Epithelial cell of prostate (primary cell): ENCODE measurements at regions not wholly inside any gene's neighbourhood (a gene's known extent, or its start where the extent isn't known, plus 50 kb on each side); places are given as distances from the start of the nearest gene placed in this dataset.

Experiments
- DNase-seq: peaks from one replicate; pipeline ENCODE4 v3.0.0-alpha.2; 2011; ENCODE audit warnings: low read depth, low spot score
- H3K27ac ChIP-seq: fragments of 450-650 bp; 2 replicates; pipeline ENCODE4 v1.5.1; 2017; ENCODE audit warnings: mild to moderate bottlenecking

- no peak for DNase-seq
These were observed 215.1 kb downstream of the CBLN4 start for GRCh38 chr20:55790178-55790577.

DNA sequence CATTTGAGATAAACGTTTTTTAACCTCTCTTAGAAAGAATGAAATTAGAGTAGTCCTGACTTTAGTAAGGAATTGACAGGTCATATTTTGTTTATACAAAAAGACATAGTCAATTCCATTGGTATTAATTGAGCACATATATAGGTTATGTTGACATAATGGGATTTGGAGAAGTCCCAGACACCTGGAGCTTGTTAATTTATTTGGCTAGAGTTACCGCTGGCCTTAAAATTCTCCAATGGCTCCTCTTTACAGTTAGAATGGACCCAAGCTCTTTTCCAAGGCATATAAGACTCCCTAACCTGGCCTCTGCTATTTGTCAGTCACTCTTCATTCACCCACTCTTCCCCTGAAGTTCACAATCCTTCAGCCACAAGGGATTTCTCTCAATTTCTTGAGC is 221.3 kb downstream of the CBLN4 start:
- DNase-seq = no peak
- H3K27ac ChIP-seq = no peak overlapping the region

More at GRCh38 chr20:55790178-55790577, 215.1 kb downstream of the CBLN4 start:
- H3K27ac ChIP-seq = no peak overlapping the region

DNA sequence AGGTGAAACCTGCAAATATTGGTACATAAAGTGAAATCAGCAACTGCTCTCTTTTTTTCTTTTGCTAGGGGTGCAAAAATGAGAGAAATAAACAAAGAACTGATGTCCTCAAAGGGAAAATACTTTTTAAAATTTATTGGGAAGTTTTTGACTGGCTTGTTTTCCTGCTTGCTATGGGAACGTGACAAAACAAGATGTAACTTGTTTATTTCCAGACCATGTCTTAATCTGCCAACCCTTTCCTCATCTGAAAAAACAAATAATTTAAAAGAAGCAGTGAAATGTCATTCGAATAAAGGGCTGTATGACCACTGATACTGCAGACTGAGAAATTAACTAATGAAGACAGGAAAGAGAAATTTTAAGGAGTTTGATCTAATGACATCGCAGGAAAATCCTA is 221.9 kb downstream of the CBLN4 start:
- DNase-seq = no peak
- H3K27ac ChIP-seq = no peak overlapping the region

DNA sequence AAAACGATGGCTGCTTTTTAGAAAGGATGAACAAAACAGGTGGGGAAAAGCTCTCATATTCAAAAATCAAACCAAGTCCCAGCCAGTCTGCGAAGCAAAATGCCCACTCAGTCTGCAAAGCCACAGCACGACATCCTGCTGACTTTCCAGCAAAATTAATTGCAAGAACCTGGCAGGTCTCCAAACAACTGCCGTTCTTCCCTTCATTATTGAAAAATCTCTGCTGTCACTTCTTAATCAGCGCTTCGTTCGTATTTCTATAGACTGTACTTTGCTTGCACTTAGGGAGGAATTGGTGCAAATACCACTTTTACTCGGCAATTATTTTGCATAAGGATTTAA is 222.4 kb downstream of the CBLN4 start:
- no peak overlapping the region for H3K27ac ChIP-seq
- no peak for DNase-seq

DNA sequence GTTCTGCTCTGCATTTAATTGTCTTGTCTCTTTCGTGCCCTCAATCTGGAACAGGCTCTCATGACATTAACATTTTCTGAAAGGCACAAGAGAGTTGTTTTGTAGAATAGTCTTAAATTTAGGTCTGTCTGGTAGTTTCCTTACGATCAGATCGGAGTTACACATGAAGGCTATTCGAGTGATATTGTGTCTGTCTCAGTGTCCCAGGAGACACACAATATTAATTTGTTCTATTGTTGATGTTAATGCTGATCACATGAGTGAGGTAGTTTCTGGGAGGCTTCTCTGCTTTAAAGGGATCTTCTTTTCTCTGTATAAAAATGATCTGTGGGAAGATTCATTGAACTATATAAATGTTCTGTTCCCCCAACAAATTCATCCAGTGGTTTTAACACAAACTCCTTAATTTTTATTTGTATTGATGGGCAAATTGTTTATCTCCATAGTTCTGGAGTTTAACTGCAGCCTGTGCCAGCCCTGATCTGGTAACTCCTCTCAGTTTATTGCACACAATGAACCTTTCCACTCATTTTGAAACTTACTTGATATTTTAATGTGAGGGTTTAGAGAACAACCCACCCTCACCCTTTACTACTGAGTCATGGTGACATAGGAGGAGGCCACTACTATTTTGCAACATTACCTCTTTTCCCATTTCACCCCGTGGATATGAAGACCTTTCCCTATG is 223.0 kb downstream of the CBLN4 start:
- no peak for DNase-seq
- H3K27ac ChIP-seq = no peak overlapping the region

DNA sequence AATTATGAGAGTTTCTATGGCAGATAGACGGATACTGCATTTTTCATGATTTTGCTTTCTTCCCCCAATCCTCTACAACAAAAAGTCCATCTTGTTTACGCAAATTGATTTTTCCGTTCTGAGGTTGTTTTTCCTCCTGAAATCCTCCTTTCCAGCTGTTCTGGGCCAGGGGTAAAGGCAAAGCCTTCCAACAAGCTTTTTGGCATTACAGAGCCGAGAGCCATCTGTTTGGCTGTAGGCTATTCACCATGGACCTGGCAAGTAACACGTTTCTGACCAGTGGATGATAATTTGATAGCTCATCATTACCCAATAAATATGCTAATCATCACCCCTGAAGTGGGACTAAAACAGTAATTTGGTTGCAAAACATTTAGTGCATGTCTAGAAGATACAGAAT is 226.5 kb downstream of the CBLN4 start:
- DNase-seq = no peak
- no peak overlapping the region for H3K27ac ChIP-seq

DNA sequence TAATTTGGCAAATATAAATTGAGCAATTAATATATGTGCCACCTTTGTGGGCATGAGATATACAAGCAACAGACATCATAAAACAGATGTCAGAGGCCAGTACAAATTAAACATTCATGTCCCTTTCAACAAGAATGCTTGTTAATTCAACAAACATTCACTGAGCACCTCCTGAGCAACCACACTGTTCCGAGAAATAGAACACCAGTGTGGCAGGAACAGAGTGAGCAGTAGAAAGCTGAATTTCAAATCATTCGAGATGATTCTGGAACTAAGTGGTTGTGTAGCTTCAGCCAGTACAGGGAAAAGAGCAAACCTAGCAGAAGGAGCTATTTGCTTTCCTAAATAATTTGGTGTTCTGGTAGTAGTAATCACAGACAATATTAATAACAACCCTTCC is 227.7 kb downstream of the CBLN4 start:
- no peak overlapping the region for H3K27ac ChIP-seq
- no peak for DNase-seq

DNA sequence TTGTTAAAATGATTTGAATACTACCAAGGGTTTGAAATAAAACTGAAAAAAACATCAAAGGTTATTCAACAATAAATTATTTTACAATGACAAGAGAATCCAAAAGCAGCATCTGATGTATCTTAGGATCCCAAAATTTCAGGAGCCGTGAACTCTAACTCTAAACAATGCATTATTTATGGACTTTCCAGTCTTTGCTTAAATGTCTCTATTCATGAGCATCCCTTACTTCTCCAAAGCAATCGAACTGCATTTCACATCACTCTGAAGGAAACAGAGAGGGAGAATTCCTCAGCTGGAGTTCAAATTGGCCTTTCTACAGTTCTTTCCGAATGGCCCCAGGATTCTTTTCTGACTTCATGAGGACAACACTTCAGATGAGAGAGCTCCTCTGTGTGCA is 229.1 kb downstream of the CBLN4 start:
- DNase-seq = no peak

GRCh38 chr20:55774628-55775027 is 230.7 kb downstream of the CBLN4 start:
- DNase-seq = no peak
- no peak overlapping the region for H3K27ac ChIP-seq

More for the DNA sequence above, 229.1 kb downstream of the CBLN4 start:
- no peak overlapping the region for H3K27ac ChIP-seq

DNA sequence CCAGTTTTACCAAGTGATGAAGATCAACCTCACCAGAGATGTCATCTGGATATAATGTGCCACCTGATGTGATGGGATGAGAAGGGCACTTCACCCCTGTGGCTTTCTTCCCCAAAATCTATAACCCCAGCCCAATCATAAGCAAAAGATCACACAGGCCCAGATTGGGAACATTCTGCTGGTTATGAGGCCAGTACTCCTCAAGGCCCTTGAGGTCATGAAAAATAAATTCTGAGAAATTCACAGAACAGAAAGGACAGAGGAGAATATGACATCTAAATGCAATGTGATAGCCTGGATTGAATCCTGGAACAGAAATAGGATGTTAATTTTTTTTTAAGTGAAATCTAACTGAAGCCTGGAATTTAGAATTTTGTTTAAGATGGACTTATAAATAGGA is 243.5 kb downstream of the CBLN4 start:
- DNase-seq = no peak
- no peak overlapping the region for H3K27ac ChIP-seq

- no peak overlapping the region for H3K27ac ChIP-seq
- no peak for DNase-seq
These were observed 244.2 kb downstream of the CBLN4 start for GRCh38 chr20:55761100-55761499.

DNA sequence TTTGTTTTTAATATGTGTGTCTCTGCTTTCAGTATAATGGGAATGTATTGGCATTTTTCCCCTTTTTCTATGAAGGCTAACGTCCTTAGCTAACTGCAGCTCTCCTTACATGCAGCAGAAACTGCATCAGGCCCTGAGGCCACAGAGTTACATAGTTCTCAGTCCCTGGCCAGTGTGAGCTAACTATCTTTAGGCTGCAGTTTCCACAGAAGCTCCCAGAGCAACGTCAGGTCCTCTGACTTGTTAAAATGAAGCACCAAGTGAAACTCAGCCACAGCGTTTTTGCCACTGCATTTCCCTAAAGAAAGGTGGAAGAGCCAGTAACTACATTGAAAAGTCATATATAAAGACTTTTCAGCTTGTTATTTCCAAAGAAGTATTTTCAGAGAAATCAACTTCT is 244.7 kb downstream of the CBLN4 start:
- no peak for DNase-seq
- no peak overlapping the region for H3K27ac ChIP-seq

DNA sequence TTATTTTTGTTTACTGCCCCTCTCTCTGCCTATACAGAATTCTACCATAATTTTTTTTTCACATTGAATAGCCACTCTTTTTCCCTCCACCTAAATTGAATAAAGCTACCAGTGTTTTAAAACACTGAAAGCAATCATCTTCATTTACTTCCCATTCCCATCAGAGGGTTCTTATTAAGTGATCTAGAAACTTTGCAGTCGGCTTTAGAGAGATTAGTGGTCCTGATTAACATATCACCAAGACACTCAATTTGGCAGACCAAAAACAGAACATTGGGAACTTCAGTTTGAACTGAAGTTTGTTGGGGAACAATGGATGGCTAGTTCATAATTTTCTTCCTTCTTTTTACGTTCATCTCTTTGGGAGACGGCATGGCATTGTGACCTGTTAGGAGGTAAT is 249.5 kb downstream of the CBLN4 start:
- DNase-seq = no peak
- H3K27ac ChIP-seq = no peak overlapping the region

- DNase-seq = no peak
- no peak overlapping the region for H3K27ac ChIP-seq
These were observed 249.9 kb downstream of the CBLN4 start for GRCh38 chr20:55755411-55755810.

- no peak for DNase-seq
These were observed 258.6 kb downstream of the CBLN4 start for GRCh38 chr20:55746723-55747122.

DNA sequence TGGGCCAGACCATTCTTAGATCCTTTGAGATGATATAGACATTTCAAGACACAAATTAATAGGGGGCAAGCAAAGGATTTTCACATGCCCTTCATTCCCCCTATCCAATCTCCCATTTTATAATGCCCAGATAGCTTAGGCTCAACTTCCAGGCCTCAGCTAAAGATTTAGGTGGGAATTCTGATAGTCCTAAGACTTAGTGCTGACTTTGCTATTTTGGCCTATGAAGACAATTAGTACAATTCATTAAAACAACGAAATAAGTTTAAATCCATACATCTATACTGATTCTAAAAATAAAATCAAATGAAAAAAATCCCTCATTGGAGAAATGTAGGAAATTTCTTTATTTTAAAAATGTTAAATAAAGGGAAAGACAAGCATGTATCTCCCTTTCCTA is 259.5 kb downstream of the CBLN4 start:
- H3K27ac ChIP-seq = no peak overlapping the region
- DNase-seq = no peak

More at GRCh38 chr20:55746723-55747122, 258.6 kb downstream of the CBLN4 start:
- no peak overlapping the region for H3K27ac ChIP-seq

GRCh38 chr20:55744896-55745295 is 260.4 kb downstream of the CBLN4 start:
- H3K27ac ChIP-seq = no peak overlapping the region
- DNase-seq = no peak

GRCh38 chr20:55741801-55742200 is 263.5 kb downstream of the CBLN4 start:
- DNase-seq = no peak
- H3K27ac ChIP-seq = no peak overlapping the region

GRCh38 chr20:55740076-55740475 is 265.2 kb downstream of the CBLN4 start:
- H3K27ac ChIP-seq = no peak overlapping the region
- peak; percentile 10 for DNase-seq

- DNase-seq = no peak
- no peak overlapping the region for H3K27ac ChIP-seq
These were observed 275.0 kb downstream of the CBLN4 start for GRCh38 chr20:55730321-55730720.

GRCh38 chr20:55714736-55715135 is 290.6 kb downstream of the CBLN4 start:
- no peak for DNase-seq
- no peak overlapping the region for H3K27ac ChIP-seq

GRCh38 chr20:55714082-55714481 is 291.2 kb downstream of the CBLN4 start:
- DNase-seq = no peak
- H3K27ac ChIP-seq = no peak overlapping the region

DNA sequence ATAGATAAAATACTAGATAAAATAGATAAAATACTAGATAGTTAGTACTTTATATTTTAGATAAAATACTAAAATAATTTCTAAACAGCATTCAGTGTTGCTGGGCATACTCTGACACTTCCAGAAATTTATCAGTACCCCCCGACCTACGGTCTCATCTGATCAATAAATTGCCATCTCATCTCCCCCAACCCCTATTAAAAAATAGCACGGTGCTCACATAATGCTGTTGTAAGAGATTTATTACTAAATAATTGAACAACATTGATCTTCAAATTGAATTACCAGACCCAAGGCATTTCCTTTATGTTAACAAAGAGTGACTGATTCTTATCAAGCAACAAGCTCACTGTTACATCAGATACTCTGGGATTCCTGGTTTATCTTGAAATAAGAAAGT is 300.9 kb downstream of the CBLN4 start:
- DNase-seq = no peak
- H3K27ac ChIP-seq = no peak overlapping the region
